Left lung (tissue), 4 donors: ENCODE measurements at regions not wholly inside any gene's neighbourhood (a gene's known extent, or its start where the extent isn't known, plus 50 kb on each side); places are given as distances from the start of the nearest gene placed in this dataset.

Source experiments
- ATAC-seq: fragments of 200-7000 bp; cut with Tn5 transposase; one replicate; pipeline ENCODE4 v1.9.1; 2020; ENCODE audit warnings: moderate library complexity
- DNase-seq, 4 donors: peaks; one replicate each; pipeline ENCODE4 v3.0.0-alpha.2; 2013 to 2020
- H3K27ac ChIP-seq, 2 donors: fragments of 200-600 bp; sonication (generic) in 1 of 2; one replicate each; pipeline versions ENCODE4 v1.5.0 to v1.8.0; 2020 to 2021
- H3K27me3 ChIP-seq, 2 donors: fragments of 200-600 bp; sonication (generic) in 1 of 2; one replicate each; pipeline versions ENCODE4 v1.5.0 to v1.8.0; 2020 to 2021
- H3K36me3 ChIP-seq, 2 donors: fragments of 200-600 bp; sonication (generic) in 1 of 2; one replicate each; pipeline versions ENCODE4 v1.5.0 to v1.8.0; 2020 to 2021
- H3K4me1 ChIP-seq, 2 donors: fragments of 200-600 bp; one replicate each; pipeline ENCODE4 v1.8.0; 2021
- H3K4me3 ChIP-seq, 2 donors: fragments of 200-600 bp; sonication (generic) in 1 of 2; one replicate each; pipeline versions ENCODE4 v1.5.0 to v1.8.0; 2020 to 2021; ENCODE audit warnings: mild to moderate bottlenecking in 1 of 2
- H3K9me3 ChIP-seq, 2 donors: fragments of 200-600 bp; sonication (generic) in 1 of 2; one replicate each; pipeline versions ENCODE4 v1.5.0 to v1.8.0; 2020 to 2021
- CTCF ChIP-seq, 2 donors: fragments of 200-600 bp; sonication (generic) in 1 of 2; IDR thresholded peaks; one replicate each; pipeline versions ENCODE4 v1.5.0 to v1.8.0; 2021; ENCODE audit warnings: antibody characterized with exemption in 2 of 2
- intact Hi-C, 2 donors: fragments of 100-400 bp; cut with DNase I; formaldehyde crosslinking; loops; one replicate each; pipeline versions ENCODE4 v1.11.2 to v1.14.2; 2022
- donor health status: DM: no; HTN: yes; CAD: no.
- donor health status: DM: no; HTN: no; CAD: no.

- Histone ChIP-seq H3K27me3 (peaks cover 0 to 30% of the 10 kb centered on the region in 2 donors), H3K27ac (no peak overlapping the region), H3K4me1 (peaks cover 0 to 14% of the 10 kb centered on the region in 2 donors), H3K9me3 (peaks cover 0 to 3% of the 10 kb centered on the region in 2 donors), H3K4me3 (no peak overlapping the region), H3K36me3 (no peaks in the 10 kb centered on the region)
- DNase-seq (no peak), ATAC-seq (no peak)
- intact Hi-C loops = no loop called here
- TF ChIP-seq CTCF (IDR thresholded peaks at IDR 0.05) = no peak
Observed at GRCh38 chr6:157772820-157773219, 50.2 kb upstream of the SNX9 start.
